Pons (tissue), 1 donor: ENCODE measurements at regions not wholly inside any gene's neighbourhood (a gene's known extent, or its start where the extent isn't known, plus 50 kb on each side); places are given as distances from the start of the nearest gene placed in this dataset.

Experiments used
- DNase-seq: peaks from one replicate; pipeline ENCODE4 v3.0.0-alpha.2; 2016; ENCODE audit warnings: low spot score

DNA sequence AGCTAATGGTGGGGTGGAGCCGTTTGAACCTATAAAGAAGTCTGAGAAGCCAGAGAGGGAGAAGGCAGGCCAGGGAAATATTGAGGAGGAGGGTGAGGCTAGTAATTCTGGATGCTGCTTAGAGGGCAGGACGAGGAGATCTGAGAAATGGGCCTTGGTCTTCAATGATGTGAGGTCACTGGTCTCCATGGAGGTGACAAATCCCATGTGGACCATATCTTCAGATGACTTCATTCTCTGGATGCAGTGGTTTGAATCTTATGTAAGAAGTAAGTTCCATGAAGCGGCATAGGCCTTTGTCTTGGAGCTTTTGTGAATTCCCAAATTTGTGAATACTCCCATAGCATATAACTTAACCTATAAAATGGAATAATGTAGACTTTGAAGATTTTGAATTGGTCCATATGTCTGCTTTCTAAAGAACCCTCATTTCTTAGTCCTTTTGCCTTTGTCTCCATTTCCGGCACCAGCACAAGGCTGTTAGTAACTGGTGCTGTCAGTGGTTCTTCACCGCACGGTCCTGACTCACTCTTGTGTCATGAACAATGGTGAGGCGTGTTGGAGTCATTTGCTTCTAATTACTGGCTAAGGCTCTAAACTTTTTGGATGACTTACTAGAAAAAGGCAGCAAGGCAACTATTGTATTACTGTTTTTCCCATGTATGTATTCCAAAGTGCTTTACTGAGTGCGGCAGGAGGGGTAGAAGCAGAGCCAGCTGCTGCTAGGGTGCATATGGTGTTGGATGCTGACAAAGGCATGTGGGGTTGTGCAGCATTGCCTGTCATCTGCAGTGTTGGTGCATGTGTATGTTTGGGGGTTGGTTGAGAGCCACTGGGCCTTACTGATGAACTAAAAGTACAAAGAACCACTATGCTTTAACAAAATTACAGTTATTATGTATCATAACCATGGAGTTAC is 279.3 kb upstream of the C2CD4B start:
- no peak for DNase-seq

DNA sequence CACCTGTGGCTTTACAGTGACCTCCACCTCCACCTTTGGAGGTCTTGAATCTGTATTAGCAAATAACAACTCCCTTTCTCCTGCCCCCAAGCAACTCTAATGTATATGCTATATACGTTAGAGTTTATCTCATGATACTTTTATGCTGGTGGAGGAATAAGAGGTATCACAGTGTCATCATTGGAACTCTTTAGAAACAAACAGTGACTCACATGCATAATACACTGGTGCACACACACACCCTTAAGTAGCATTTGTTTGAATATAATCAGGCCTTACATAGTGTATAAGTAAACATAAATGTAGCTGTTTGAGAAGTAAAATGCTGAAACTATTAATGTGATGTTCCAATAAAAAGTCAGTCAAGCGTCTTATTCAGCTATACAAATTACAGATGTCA is 280.2 kb upstream of the C2CD4B start:
- no peak for DNase-seq

DNA sequence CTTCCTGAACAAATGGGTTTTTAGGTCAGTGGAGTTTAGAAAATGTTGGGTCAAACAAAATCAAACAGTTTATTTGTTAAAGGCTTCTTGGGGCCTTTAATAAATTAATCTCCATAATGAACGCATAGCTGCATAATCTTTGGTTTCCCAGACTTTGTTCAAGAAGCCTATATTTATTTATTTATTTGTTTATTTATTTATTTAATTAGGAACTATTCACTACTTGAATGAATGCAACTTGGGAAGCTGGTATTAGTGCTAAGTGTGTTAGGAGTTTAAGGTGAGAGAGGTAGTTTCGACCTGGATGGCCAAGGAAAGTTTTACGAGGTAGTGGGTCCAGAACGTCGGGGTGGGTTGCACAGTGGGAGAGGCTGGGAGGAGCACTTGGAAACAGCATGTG is 281.9 kb upstream of the C2CD4B start:
- DNase-seq: no peak

- no peak for DNase-seq
Measured at GRCh38 chr15:62447742-62448141, 282.7 kb upstream of the C2CD4B start.

GRCh38 chr15:62449638-62450037 is 284.6 kb upstream of the C2CD4B start:
- DNase-seq: no peak

GRCh38 chr15:62450061-62450460 is 285.0 kb upstream of the C2CD4B start:
- no peak for DNase-seq

DNA sequence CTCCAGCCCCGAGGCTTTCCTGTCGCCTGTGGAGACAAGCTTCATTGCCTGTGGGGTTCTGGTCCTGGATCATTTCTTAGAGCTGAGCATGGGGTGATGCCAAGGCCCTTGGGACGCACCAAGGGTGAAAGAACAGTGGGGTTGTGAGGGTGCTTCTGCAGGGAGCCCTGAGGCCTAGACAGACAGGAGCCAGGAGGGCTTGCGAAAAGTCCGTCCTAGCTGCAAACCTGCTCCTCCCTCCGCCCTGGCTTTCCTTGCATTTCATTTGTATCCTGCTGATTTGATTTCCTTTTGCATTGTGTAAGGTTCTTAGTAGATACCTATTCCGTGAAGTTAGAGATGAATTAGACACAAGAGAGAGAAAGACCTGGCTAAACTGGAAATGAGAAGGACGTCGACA is 286.9 kb upstream of the C2CD4B start:
- DNase-seq: no peak

GRCh38 chr15:62452667-62453066 is 287.6 kb upstream of the C2CD4B start:
- no peak for DNase-seq

DNA sequence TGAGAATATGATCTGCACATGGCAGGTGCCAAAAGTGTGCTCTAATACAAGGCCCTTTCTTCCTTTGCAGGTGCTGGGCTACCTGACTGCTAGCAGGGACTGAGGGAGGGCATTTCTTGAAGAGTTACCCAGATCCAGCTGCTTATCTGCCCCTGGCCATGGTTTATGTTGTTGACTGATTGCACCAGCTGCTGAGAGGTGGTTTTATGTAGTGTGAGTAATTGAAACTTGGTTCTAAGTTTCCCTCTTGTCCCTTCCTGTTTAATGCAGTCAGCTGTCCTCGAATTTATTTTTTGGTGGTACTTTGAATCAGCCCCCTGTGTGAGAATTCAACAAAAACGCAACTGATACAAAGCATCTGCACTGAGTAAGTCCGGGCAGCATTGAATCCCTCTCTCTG is 288.3 kb upstream of the C2CD4B start:
- DNase-seq: no peak

DNA sequence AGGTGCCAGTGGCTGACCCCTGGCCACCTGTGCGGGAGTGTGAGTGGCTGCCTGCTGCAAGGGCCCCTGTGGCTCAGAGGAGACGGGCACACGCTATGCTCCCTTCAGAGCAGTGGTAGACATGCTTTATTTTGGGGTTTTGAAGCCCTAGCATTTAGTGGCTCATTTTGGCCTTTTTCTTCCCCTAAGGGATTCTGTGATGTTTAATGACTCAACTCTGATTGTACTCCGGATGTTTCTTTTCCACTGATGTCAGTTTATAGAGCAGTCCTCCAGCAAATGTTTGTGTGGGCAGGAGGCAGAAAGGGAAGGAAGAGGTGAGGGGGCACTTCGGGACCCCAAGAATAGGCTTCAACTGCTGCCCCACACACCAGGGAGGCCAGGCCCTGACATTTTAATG is 288.9 kb upstream of the C2CD4B start:
- no peak for DNase-seq

- no peak for DNase-seq
Measured at GRCh38 chr15:62454567-62455172, 289.6 kb upstream of the C2CD4B start.

- no peak for DNase-seq
Measured at GRCh38 chr15:62455441-62455921, 290.4 kb upstream of the C2CD4B start.

DNA sequence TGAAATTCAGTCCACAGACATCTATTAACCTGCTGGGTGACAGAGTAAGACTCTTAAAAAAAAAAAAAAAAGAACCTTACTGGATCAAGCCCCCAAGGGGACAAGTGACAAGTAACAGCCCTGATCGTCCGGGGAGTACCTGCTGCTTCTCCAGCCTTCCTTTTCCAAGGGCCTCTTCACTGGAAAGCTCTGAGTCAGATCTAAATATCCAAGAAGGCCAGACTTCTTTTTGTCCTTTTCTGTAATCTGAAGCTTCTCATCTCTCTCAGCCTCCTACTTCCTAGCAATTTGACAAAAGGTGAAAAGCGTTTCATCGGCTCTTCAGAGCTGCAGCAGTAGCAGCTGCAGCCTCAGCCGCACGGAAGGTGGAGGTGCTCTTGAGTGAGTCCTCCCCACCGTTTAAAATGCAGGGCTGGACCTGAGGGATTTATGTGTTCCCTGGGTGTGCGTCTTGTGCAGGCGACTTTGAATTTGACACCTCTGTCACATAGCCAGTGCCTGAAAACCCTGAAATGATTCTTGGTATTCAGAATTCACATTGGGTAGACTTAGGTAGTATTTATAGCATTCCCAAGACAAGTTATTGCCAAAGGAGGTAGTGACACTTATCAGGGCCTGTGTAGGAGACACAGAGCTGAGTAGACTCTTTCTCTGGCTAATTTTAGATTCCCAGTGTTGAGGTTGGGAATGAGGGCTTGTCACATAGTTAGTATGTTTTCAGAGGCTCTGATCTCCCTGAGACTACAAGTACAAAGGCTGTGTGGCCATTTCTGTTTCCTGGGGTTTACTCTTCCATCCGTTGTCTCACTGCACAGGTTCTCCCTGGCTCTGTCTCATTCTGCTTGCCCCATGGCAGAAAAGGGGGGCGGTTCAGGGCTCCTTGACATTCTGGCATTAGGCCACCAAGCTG is 291.2 kb upstream of the C2CD4B start:
- no peak for DNase-seq

DNA sequence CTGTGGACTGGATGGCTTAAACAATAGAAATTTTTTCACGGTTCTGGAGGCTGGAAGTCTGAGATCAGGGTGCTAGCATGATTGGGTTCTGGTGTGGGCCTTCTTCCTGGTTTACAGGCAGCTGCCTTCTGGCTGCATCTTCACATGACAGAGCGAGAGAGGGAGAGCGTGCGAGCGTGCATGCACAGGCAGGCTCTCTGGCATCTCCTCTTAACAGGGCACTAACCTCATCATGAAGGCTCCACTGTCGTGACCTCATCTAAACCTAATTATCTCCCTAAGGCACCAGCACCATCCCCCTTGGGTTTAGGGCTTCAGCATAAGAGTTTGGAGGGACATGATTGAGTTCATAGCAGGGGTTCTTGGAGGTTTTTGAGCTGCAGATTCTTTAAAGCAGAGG is 292.0 kb upstream of the C2CD4B start:
- no peak for DNase-seq

- no peak for DNase-seq
Measured at GRCh38 chr15:62459875-62460274, 294.8 kb upstream of the C2CD4B start.

DNA sequence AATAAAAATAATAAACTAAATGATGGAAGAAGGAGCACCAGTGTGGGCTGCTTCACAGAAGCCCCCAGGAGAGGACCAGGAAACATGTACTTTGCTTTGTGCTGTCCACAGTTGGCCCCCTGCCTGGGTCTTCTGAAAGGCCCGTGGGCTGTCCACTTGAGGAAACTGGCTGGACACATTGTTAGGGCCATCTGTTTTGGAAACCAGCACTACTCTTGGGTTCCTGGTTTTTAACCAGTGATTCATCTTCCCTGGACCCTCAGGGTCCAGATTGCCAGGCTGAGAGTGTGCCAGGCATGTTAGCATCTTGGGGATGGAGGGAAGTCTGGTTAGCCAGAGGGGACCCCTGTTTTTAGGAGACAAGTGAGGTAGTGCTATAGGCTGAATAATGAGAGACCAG is 297.2 kb upstream of the C2CD4B start:
- DNase-seq: no peak

GRCh38 chr15:62462721-62463120 is 297.6 kb upstream of the C2CD4B start:
- DNase-seq: no peak

GRCh38 chr15:62464705-62465104 is 299.6 kb upstream of the C2CD4B start:
- no peak for DNase-seq

GRCh38 chr15:62465173-62465572 is 300.1 kb upstream of the C2CD4B start:
- DNase-seq: no peak

- DNase-seq: peak; percentile 49
Measured at GRCh38 chr15:62469478-62469873, 304.4 kb upstream of the C2CD4B start.

DNA sequence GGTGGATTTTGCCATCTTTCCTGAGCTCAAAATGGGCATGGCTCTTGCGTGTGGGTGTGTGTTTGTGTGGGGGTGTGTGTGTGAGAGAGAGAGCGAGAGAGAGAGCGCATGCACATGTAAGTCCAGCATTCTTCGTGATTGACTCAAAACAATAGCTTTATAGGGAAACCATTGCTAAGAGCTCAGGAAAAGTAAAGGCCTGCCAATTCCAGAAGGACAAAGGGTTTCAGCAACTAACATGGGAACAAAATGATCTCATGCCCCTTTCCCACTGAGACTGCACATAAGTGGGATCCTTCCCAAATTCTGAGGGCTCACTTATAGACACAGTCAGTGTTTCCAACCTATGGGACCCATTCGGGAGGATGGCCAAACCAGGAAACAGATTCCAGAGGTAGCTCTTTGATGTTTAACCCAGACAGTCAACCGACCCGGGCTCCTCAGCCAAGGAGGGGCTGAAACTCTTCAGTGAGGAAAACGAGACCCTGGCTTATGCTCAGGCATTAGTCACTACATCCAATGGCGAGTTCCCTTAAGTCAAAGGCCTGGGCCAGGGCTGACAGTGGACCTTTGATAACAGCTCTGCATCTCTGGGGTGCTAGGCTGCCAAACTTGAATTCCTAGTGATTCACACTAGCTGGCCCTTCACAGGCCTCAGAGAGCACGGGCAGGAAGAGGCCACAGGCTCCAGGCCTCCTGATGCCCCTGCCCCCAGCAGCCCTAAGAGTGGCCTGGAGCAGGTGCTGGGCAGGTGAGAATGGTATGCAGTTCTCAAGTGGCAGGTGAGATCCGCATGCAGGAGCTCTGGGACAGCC is 305.0 kb upstream of the C2CD4B start:
- peak; percentile 49 for DNase-seq
